Suppressor macrophage treated with lipopolysaccharide for 4 hours (primary cell): ENCODE measurements at regions not wholly inside any gene's neighbourhood (a gene's known extent, or its start where the extent isn't known, plus 50 kb on each side); places are given as distances from the start of the nearest gene placed in this dataset.
"Not testable (repeated sequence)": the region's sequence is repeated elsewhere in the genome, so short reads cannot be mapped to it uniquely, and the experiment has no call there.

Experiments used
- DNase-seq: peaks from one replicate; pipeline ENCODE4 v3.0.0-alpha.2; 2020

DNA sequence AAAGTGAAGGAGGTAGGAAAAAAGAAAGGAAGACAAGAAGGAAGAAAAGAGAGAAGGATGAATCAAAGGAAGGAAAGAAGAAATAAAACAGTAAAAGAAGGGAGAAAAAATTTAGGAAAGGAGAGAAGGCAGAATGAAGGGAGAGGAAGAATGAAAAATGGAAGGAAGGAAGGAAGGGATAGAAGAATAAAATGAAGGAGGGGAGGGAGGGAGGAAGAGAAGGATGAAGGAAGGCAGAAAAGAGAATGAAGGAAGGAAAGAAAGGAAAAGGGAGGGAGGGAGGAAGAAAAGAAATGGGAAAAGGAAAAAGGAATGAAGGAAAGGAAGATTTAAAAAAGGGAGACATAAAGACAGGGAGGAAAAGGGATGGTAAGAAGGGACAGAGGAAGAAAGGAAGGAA, 393.7 kb upstream of the GRM7 start:
- DNase-seq: no peak

DNA sequence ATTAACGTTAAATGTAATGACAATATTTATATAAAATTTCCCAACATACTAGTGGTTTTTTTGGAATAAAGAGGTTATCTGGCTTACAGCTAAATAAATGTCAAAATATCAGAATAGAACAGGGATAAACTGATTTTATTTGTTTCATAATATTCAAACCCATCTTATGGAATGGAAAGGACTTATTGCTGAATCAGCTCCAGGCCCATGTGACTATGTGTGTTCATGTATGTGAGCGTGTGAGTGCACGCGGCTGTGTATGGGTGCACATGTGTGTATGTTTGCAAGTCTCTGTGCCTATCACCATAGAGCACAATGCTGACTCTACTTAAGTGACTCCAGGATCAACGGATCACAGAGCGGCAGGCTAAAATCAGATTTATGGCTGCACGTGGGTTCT, 392.3 kb upstream of the GRM7 start:
- no peak for DNase-seq

GRCh38 chr3:6471744-6472143, 389.2 kb upstream of the GRM7 start:
- DNase-seq: no peak

- DNase-seq: not testable (repeated sequence)
Measured at GRCh38 chr3:6490487-6491327, 370.2 kb upstream of the GRM7 start.

DNA sequence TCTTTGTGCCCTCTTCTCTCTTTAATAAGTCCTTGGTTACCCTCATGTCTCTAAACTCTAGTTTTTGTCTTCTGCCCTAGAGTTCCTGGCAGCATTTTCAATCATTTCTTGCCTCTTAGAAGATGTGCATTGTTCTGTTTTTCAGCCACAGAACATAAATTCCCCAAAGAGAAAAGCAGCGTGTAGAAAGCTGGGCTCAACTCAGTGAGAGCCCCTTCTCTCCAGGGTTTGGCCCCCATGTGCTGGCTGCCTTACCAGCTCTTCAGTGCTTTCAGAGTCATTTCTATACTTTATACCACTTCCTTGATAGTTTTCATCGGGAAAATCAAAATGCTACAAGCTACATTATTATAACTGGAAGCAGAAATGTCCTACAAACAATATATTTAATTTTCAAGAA, 369.1 kb upstream of the GRM7 start:
- DNase-seq: no peak

DNA sequence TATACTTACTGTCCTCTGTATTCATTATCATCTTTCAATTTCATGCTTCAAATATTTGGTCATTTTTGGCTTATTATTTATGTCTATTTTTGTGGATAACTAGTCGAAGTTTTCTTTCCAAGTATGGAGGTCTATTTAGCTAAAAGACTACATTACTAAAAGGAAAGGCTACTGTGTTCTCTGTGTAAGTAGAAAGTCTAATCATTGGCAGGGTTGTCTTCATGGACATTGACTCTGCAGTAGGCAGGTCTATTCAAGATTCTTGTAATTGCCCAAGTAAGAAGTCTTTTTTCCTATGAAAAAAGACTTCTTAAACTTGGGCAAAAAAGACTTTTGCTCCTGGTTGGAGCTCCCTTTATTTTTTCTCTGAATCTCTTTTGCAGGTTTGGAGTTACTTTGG, 368.6 kb upstream of the GRM7 start:
- no peak for DNase-seq

- not testable (repeated sequence) for DNase-seq
Measured at GRCh38 chr3:6498944-6499343, 362.0 kb upstream of the GRM7 start.

- no peak for DNase-seq
Measured at GRCh38 chr3:6504347-6504746, 356.6 kb upstream of the GRM7 start.

GRCh38 chr3:6504834-6505233, 356.1 kb upstream of the GRM7 start:
- no peak for DNase-seq

- DNase-seq: no peak
Measured at GRCh38 chr3:6508410-6508759, 352.5 kb upstream of the GRM7 start.

DNA sequence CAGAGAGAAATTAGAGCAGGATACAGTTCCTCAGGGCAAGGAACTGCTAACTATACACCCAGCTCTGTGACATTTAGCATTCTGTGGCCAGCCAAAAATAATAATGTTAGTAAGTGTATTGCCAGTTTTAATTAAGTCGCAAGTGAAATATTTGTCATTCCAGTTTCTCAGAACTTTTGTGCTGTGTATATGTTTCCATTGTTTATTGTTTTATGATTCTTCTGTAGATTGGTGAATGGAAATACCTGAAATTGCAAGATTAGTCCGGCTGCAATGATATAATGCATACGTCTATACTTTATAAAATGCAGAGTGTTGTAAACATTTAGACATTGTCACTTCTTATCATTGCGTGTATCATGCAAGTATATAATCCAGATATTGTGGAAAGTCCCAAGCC, 351.3 kb upstream of the GRM7 start:
- no peak for DNase-seq

DNA sequence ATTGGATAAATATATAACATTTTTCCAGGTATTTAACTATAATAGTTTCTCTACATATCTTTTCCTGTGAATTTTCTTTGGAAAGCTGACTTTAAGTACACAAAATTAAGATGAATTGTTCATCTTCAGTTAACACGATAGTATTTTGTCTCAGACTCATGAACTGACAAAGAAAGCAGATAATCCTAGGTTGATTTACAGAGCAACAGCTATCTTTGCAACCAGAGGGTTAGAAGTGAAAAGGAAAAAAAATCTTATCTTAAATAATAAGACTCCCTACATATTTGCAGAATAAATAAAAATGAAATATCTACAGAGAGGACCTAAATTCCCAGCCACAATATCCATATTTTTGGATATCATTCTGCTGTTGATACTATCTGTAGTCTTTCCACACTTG, 350.2 kb upstream of the GRM7 start:
- no peak for DNase-seq

GRCh38 chr3:6512172-6512800, 348.6 kb upstream of the GRM7 start:
- no peak for DNase-seq

DNA sequence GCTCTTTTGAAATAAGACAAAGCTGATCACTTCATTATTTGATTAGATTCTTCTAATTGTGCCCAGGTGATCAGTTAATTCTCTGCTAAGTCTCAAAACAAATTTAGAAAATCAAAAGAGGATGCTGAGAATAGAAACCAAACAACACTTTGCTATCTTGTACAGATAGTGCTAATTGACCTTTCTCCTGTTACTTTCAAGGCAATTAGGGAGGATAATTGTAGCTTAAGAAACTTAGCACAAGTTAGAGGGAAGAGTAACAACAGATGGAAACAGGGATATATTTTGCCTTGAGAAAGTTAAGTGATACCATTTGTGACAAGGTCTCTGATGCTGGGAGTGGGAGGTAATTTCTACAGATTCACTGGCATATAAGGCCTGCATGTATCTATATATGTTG, 344.8 kb upstream of the GRM7 start:
- no peak for DNase-seq

DNA sequence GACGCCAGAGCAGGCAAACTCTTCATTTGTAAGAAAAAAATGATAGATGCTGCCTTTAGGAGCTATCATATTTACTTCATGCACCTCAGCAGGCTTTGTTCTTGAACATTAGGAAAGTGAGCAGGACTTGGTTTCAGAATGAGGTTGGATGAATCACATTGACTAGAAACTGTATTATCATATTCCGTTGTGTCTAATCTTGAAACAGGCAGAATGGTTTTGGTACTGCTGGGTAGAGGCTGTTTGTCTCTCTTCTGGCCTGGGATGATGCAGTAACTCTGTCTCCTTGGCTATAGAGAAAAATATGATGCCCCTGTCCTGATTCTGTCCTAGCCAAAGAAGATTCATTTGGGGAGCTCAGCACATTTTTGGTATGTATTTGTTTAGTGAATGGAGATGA, 344.2 kb upstream of the GRM7 start:
- DNase-seq: no peak

GRCh38 chr3:6518709-6519345, 342.1 kb upstream of the GRM7 start:
- DNase-seq: no peak

GRCh38 chr3:6521369-6522113, 339.4 kb upstream of the GRM7 start:
- no peak for DNase-seq

- DNase-seq: no peak
Measured at GRCh38 chr3:6522191-6522590, 338.7 kb upstream of the GRM7 start.

GRCh38 chr3:6523043-6523442, 337.9 kb upstream of the GRM7 start:
- no peak for DNase-seq

DNA sequence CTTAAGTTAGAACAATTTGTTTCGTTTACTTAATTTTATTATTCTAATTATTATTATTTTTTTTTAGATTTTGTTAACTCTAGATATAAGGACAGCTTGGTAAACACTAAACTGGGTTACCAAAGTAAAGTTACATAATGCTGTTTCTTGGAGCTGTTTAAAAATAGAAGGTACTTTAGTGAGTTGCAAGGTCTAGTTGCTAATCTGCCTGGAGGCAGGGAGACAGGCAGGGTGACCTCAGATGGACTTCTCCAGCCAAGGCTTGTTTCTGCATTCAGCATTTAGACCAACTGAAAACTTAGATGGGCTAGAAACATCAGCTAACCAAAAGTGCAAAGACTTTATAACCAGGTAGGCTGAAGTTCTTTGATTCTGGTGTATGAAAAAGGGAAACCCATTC, 336.4 kb upstream of the GRM7 start:
- no peak for DNase-seq

DNA sequence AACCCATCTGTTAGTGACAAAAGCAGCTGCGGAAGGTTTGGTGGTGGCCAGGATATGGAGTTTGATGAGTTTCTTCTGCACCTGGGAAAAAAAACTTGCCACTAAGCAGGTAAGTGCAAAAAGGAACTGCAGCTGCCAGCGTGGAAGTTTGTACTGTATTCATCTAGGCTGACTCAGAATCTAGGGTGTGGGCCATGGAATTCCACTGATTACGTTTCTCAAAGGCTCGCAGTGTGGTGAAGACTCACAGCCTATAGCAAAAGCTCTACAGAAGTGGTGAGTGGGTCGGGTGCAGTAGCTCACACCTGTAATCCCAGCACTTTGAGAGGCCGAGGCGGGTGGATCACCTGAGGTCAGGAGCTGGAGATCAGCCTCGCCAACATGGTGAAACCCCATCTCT, 334.6 kb upstream of the GRM7 start:
- DNase-seq: no peak

DNA sequence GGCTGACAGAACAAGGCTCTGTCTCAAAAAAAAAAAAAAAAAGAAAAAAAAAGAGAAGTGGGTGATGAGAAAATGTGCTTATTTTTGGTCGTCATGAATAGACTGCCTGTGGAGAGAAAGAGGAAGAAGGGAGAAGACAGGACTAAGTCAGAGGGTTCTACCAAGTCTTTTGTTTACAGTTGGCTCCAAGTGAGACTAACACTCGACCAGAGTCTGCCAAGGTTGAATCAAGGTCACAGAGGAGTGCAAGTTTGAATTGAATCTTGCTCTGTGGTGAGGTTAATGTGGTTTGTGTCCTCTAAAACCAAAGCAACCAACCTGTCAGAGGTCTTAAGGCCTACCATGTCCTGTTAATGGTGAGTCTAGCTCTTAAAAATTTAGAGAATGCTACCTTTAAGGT, 334.1 kb upstream of the GRM7 start:
- no peak for DNase-seq

DNA sequence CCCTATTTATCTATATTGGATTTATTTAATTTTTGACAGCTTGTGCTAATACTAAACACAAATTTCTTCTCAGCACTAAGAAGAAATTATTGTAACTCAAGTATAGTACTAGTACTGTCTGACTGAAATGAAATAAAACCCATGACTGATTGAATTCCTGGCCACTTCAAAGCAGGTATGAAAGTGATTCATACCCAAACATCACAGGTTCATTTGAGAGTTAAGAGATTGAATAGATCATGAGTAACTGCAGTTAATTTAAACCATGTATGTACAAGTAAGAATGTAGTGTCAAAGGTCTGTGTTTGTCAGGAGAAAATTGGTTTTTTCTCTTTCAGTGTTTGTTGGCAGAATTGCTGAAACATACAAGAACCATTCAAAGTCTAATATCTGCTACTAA, 332.0 kb upstream of the GRM7 start:
- DNase-seq: no peak

GRCh38 chr3:6531153-6531552, 329.8 kb upstream of the GRM7 start:
- no peak for DNase-seq
